K562 (cell line): ENCODE measurements at regions not wholly inside any gene's neighbourhood (a gene's known extent, or its start where the extent isn't known, plus 50 kb on each side); places are given as distances from the start of the nearest gene placed in this dataset.

Source experiments
- ATAC-seq: fragments of 200-7000 bp; cut with Tn5 transposase; 3 replicates; pipeline ENCODE4 v1.9.1; 2020; ENCODE audit warnings: moderate library complexity
- BruUV-seq: library from RNA; stranded (reverse); fragments of 400-500 nt; replicated peaks from 2 replicates; lab custom pipeline; 2021; lab: Mats Ljungman, UMichigan
- CTCF ChIA-PET: fragments of 300-600 bp; formaldehyde crosslinking; extraction: SDS; loops from one replicate; lab custom pipeline; 2021; ENCODE audit warnings: low intra/inter-chr PET ratio; lab: Yijun Ruan, JAX
- POLR2A ChIA-PET: fragments of 300-600, 350-650 bp; sonication (Branson Sonifier 250); formaldehyde crosslinking; extraction: SDS; loops from one replicate; lab custom pipeline; 2021; ENCODE audit warnings: antibody characterized with exemption, inconsistent platforms; lab: Yijun Ruan, JAX
- DNase-seq, 4 experiments: peaks; one replicate each; pipeline versions ENCODE4 v3.0.0 to v3.0.0-alpha.2; 2011 to 2018; ENCODE audit warnings: low spot score in 3 of 4, mixed read lengths in 3 of 4; ENCODE audit errors: extremely low read depth in 1 of 4
- FAIRE-seq: peaks from 2 replicates; lab custom pipeline; 2011; peaks lifted over from hg19 to GRCh38; lab: Jason Lieb, UNC
- H2AFZ ChIP-seq: 2 replicates; pipeline ENCODE4 v1.6.0; 2011; ENCODE audit warnings: low read depth, low read length, control low read depth, inconsistent platforms
- H3K27ac ChIP-seq: fragments of 200-600 bp; 3 replicates; pipeline ENCODE4 v1.8.0; 2011; ENCODE audit warnings: low read depth, mild to moderate bottlenecking, control low read depth, inconsistent platforms, low read length, moderate library complexity, mixed read lengths; ENCODE audit errors: extremely low read depth
- H3K27me3 ChIP-seq, 2 experiments: fragments of 300-600 bp in 1 of 2; 2 replicates in 1 of 2; 3 replicates in 1 of 2; pipeline versions ENCODE4 v1.6.0 to v1.8.0; 2011; ENCODE audit warnings: inconsistent platforms in 2 of 2, low read length in 2 of 2, mild to moderate bottlenecking in 1 of 2, mixed read lengths in 1 of 2, moderate library complexity in 1 of 2; ENCODE audit not compliant: control insufficient read depth in 2 of 2, insufficient read depth in 2 of 2
- H3K36me3 ChIP-seq: fragments of 300-600 bp; 3 replicates; pipeline ENCODE4 v1.8.0; 2011; ENCODE audit warnings: mild to moderate bottlenecking, low read length, inconsistent platforms; ENCODE audit not compliant: control insufficient read depth, insufficient read depth
- H3K4me1 ChIP-seq, 2 experiments: fragments of 200-600 bp in 1 of 2; replicated peaks in 1 of 2; 2 replicates in 1 of 2; 3 replicates in 1 of 2; pipeline versions ENCODE4 v1.5.1 to v1.8.0; 2011; ENCODE audit warnings: inconsistent platforms in 2 of 2, low read length in 2 of 2, mild to moderate bottlenecking in 1 of 2, mixed read lengths in 1 of 2, moderate library complexity in 1 of 2; ENCODE audit not compliant: control insufficient read depth in 2 of 2, insufficient read depth in 2 of 2
- H3K4me2 ChIP-seq: 2 replicates; pipeline ENCODE4 v1.6.1; 2011; ENCODE audit warnings: low read length, control low read depth, inconsistent platforms, mixed read lengths; ENCODE audit not compliant: insufficient read depth
- H3K4me3 ChIP-seq: fragments of 200-600 bp; sonication (generic), shearing (Covaris generic); 2 replicates; pipeline ENCODE4 v1.5.1; 2016; ENCODE audit warnings: control low read depth, inconsistent platforms
- H3K79me2 ChIP-seq: fragments of 200-600 bp; 3 replicates; pipeline ENCODE4 v1.8.0; 2011; ENCODE audit warnings: low read length, inconsistent platforms; ENCODE audit not compliant: control insufficient read depth, insufficient read depth
- H3K9ac ChIP-seq, 2 experiments: 2 replicates each; pipeline versions ENCODE4 v1.6.0 to v1.6.1; 2011; ENCODE audit warnings: low read depth in 2 of 2, low read length in 2 of 2, control low read depth in 1 of 2, inconsistent platforms in 1 of 2, mild to moderate bottlenecking in 1 of 2, mixed read lengths in 1 of 2; ENCODE audit not compliant: insufficient read depth in 1 of 2
- H3K9me1 ChIP-seq: one replicate; pipeline ENCODE4 v1.6.0; 2011; ENCODE audit warnings: inconsistent platforms, mild to moderate bottlenecking, low read length, moderate library complexity; ENCODE audit not compliant: control insufficient read depth, insufficient read depth
- H3K9me3 ChIP-seq: replicated peaks from 2 replicates; pipeline ENCODE4 v1.5.1; 2011; ENCODE audit warnings: low read depth, low read length, inconsistent platforms; ENCODE audit not compliant: control insufficient read depth, insufficient read depth
- H4K20me1 ChIP-seq: replicated peaks from 2 replicates; pipeline ENCODE4 v1.6.1; 2011; ENCODE audit warnings: low read length, inconsistent platforms, mixed read lengths; ENCODE audit not compliant: control insufficient read depth, insufficient read depth
- ESRRA ChIP-seq: fragments of 450-650 bp; IDR thresholded peaks from 2 replicates; pipeline ENCODE4 v1.6.1; 2014; ENCODE audit warnings: low read depth, mild to moderate bottlenecking, moderate library complexity, borderline replicate concordance
- EZH2 ChIP-seq: IDR thresholded peaks from 2 replicates; pipeline ENCODE4 v1.6.1; 2012; ENCODE audit warnings: low read depth, mild to moderate bottlenecking, inconsistent platforms, low read length, borderline replicate concordance
- GATA2 ChIP-seq: sonication (generic); formaldehyde crosslinking; IDR thresholded peaks from 2 replicates; pipeline ENCODE4 v1.4.0; 2020; ENCODE audit warnings: mild to moderate bottlenecking, missing genetic modification reagents
- HSF4 ChIP-seq: fragments of 250-450 bp; sonication (Bioruptor Pico); IDR thresholded peaks from 2 replicates; pipeline ENCODE4 v2.1.2; 2022; ENCODE audit warnings: mild to moderate bottlenecking, moderate library complexity, borderline replicate concordance
- SRF ChIP-seq, 2 experiments: fragments of 250-450, 450-650 bp in 1 of 2; sonication (Bioruptor Pico) in 1 of 2; sonication (generic) in 1 of 2; formaldehyde crosslinking; IDR thresholded peaks; 2 replicates each; pipeline versions ENCODE4 v1.5.0 to v1.5.1; 2020 to 2022; ENCODE audit warnings: mild to moderate bottlenecking in 1 of 2, missing genetic modification reagents in 1 of 2
- STAT5B ChIP-seq: fragments of 250-450 bp; sonication (Bioruptor Pico); IDR thresholded peaks from 2 replicates; pipeline ENCODE4 v1.8.0; 2021; ENCODE audit warnings: mild to moderate bottlenecking, inconsistent platforms
- TBL1XR1 ChIP-seq, 2 experiments: IDR thresholded peaks; 2 replicates each; pipeline ENCODE4 v1.6.1; 2012; ENCODE audit warnings: improper control_type of control experiment in 2 of 2, low read length in 2 of 2, mild to moderate bottlenecking in 1 of 2
- THAP7 ChIP-seq: fragments of 250-450 bp; sonication (Bioruptor Pico); IDR thresholded peaks from 2 replicates; pipeline ENCODE4 v1.5.0; 2021
- ZFX ChIP-seq: sonication (generic); formaldehyde crosslinking; IDR thresholded peaks from 2 replicates; pipeline ENCODE4 v1.8.0; 2022; ENCODE audit warnings: mild to moderate bottlenecking, missing genetic modification reagents, moderate library complexity
- WGBS: fragments of 100-300 bp; shearing (Covaris generic); methylation state at CpG from one replicate; pipeline ENCODE4 v1.1.6; 2016; ENCODE audit warnings: low coverage, mixed read lengths; ENCODE audit not compliant: insufficient coverage; ENCODE audit errors: missing lambda C conversion rate; 5-methylcytosine and 5-hydroxymethylcytosine counted together
- in situ Hi-C: fragments of 300-500 bp; cut with MboI; formaldehyde crosslinking; loops from 4 replicates; pipeline ENCODE4 v1.15.0; 2018; ENCODE audit warnings: inconsistent platforms, mixed read lengths
- intact Hi-C: fragments of 100-400 bp; cut with micrococcal nuclease; formaldehyde crosslinking; loops from 2 replicates; pipeline ENCODE4 v1.14.2; 2022

DNA sequence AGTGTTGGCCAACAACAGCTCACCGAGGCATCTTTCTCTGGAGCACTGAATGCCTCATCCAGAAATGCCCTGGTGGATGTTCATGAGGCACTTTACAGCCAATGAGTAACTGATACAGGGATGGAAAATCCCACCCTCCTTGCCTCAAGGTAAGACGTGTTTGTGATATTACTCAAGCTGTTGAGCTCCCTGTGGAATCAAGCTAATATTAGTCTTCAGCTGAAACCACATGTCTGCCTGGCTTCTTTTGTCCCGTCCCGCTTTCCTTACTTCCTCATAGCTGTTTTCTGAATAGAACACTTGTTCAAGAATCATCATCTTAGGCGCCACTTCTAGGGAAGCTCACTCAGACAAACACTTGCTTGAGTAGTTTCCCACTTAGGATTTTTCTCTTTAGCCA is 422.4 kb downstream of the INHBA start:
- DNase-seq, result no peak
- ChIA-PET CTCF (no interaction called here), POLR2A (no interaction called here)
- H3K4me2 ChIP-seq, result no peak overlapping the region
- H3K9me1 ChIP-seq, result no peaks in the 10 kb centered on the region
- no peak for ATAC-seq
- no peak overlapping the region for H3K4me3 ChIP-seq
- intact Hi-C loops, result loop anchor here (10.0 kb wide), 1 partner anchor 956 kb away; no protein-coding TSS in a partner anchor
- no peaks in the 10 kb centered on the region for H3K4me1 ChIP-seq
- in situ Hi-C loops, result no loop called here
- H3K9me3 ChIP-seq, result no peaks in the 10 kb centered on the region
- no peak overlapping the region for H2AFZ ChIP-seq
- H3K27me3 ChIP-seq, result no peaks in the 10 kb centered on the region
- no peak for TF ChIP-seq TBL1XR1 (IDR thresholded peaks at IDR 0.05; ENCODE audit: low read length in 2 of 2)
- no peak for TF ChIP-seq THAP7 (CRISPR knock-in tag)
- no peak for TF ChIP-seq ESRRA
- no peak for TF ChIP-seq GATA2 (CRISPR knock-in tag)
- no peak for TF ChIP-seq STAT5B (CRISPR knock-in tag)
- TF ChIP-seq EZH2, result no peak
- no peak for TF ChIP-seq HSF4 (CRISPR knock-in tag)
- no peak for TF ChIP-seq ZFX (CRISPR knock-in tag)
- TF ChIP-seq SRF (CRISPR knock-in tag; IDR thresholded peaks at IDR 0.05), result no peak
- BruUV-seq, result no TSS peak
- no peak overlapping the region for H3K9ac ChIP-seq
- 0% methylated on average over 5 of the region's 5 CpGs for WGBS
- H3K27ac ChIP-seq, result no peak overlapping the region
- no peaks in the 10 kb centered on the region for H4K20me1 ChIP-seq
- no peaks in the 10 kb centered on the region for H3K79me2 ChIP-seq
- no peak for FAIRE-seq
- no peaks in the 10 kb centered on the region for H3K36me3 ChIP-seq
